OCI-LY3 (cell line): ENCODE measurements at regions not wholly inside any gene's neighbourhood (a gene's known extent, or its start where the extent isn't known, plus 50 kb on each side); places are given as distances from the start of the nearest gene placed in this dataset.

Experiments
- H2AFZ ChIP-seq: fragments of 200-600, 300-600 bp; shearing (Covaris generic); 2 replicates; pipeline ENCODE4 v1.6.0; 2014; ENCODE audit warnings: antibody characterized with exemption, low read depth, low read length
- H3K27ac ChIP-seq: fragments of 200-600, 300-600 bp; sonication (generic); 2 replicates; pipeline ENCODE4 v1.5.1; 2014; ENCODE audit warnings: mild to moderate bottlenecking, low read length, moderate library complexity, mixed read lengths
- H3K27me3 ChIP-seq: fragments of 200-600, 300-600 bp; sonication (generic); 2 replicates; pipeline ENCODE4 v1.6.1; 2014; ENCODE audit warnings: low read depth, low read length, mixed read lengths
- H3K36me3 ChIP-seq: fragments of 200-600, 300-600 bp; sonication (generic); replicated peaks from 2 replicates; pipeline ENCODE3; 2014; ENCODE audit warnings: low read depth, low read length, mixed read lengths
- H3K4me1 ChIP-seq: fragments of 300-600, 200-600 bp; sonication (generic); 2 replicates; pipeline ENCODE4 v1.6.1; 2014; ENCODE audit warnings: low read length, mixed read lengths
- H3K4me2 ChIP-seq: fragments of 200-600, 300-600 bp; sonication (generic); 2 replicates; pipeline ENCODE4 v1.6.1; 2014; ENCODE audit warnings: low read length, mixed read lengths
- H3K4me3 ChIP-seq: fragments of 300-600, 200-600 bp; sonication (generic); 2 replicates; pipeline ENCODE4 v1.5.1; 2014; ENCODE audit warnings: antibody characterized with exemption, mild to moderate bottlenecking, low read length, moderate library complexity
- H3K79me2 ChIP-seq: fragments of 300-600, 200-600 bp; shearing (Covaris generic); 2 replicates; pipeline ENCODE4 v1.6.1; 2014; ENCODE audit warnings: mild to moderate bottlenecking, low read length, mixed read lengths
- H3K9ac ChIP-seq: fragments of 300-600, 200-600 bp; shearing (Covaris generic); 2 replicates; pipeline ENCODE4 v1.6.0; 2014; ENCODE audit warnings: mild to moderate bottlenecking, low read length, moderate library complexity
- H3K9me3 ChIP-seq: fragments of 200-600, 300-600 bp; shearing (Covaris generic); 2 replicates; pipeline ENCODE4 v1.6.1; 2014; ENCODE audit warnings: low read length, mixed read lengths; ENCODE audit not compliant: insufficient read depth
- H4K20me1 ChIP-seq: fragments of 200-600, 300-600 bp; sonication (generic); 2 replicates; pipeline ENCODE4 v1.6.1; 2016; ENCODE audit warnings: low read length, mixed read lengths; ENCODE audit not compliant: insufficient read depth
- CTCF ChIP-seq: fragments of 200-600, 300-600 bp; sonication (generic); IDR thresholded peaks from 2 replicates; pipeline ENCODE4 v1.5.1; 2014; ENCODE audit warnings: antibody characterized with exemption, low read length, low read depth
- EZH2phosphoT487 ChIP-seq: fragments of 200-600 bp; shearing (Covaris generic); IDR thresholded peaks from 2 replicates; pipeline ENCODE4 v1.6.1; 2018; ENCODE audit warnings: antibody characterized with exemption, mixed run types, low read depth

DNA sequence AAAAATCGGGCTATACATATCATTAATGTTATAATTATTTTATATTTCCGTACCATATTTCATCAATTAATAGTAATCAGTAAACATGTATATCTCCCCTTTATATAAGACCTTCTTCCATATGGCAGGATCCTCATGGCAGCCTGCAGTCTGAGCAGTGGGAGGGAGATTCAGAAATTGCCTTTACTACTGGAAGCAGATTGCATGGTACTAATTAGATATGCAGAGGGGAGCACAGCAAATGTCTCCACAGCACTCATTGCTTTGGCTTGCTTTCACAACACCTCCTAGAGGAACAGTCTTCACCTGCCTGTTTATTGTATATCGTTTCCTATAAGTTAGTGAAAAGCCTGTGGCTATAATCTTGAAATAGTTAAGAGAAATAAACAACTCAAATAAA lies 585.8 kb upstream of the GOT2 start:
- no peak overlapping the region for H3K27ac ChIP-seq
- no peak overlapping the region for H3K4me3 ChIP-seq
- no peaks in the 10 kb centered on the region for H3K4me1 ChIP-seq
- no peaks in the 10 kb centered on the region for H4K20me1 ChIP-seq
- H3K4me2 ChIP-seq: no peak overlapping the region
- no peak overlapping the region for H3K9ac ChIP-seq
- H3K9me3 ChIP-seq: no peaks in the 10 kb centered on the region
- H2AFZ ChIP-seq: no peak overlapping the region
- no peaks in the 10 kb centered on the region for H3K36me3 ChIP-seq
- no peaks in the 10 kb centered on the region for H3K27me3 ChIP-seq
- TF ChIP-seq EZH2phosphoT487 (no peak), CTCF (no peak)
- H3K79me2 ChIP-seq: no peaks in the 10 kb centered on the region

GRCh38 chr16:59305850-59306249 lies 571.7 kb upstream of the GOT2 start:
- H3K4me1 ChIP-seq: no peaks in the 10 kb centered on the region
- no peak overlapping the region for H3K4me2 ChIP-seq
- H3K36me3 ChIP-seq: no peaks in the 10 kb centered on the region
- TF ChIP-seq EZH2phosphoT487 (no peak), CTCF (no peak)
- H3K79me2 ChIP-seq: no peaks in the 10 kb centered on the region
- no peak overlapping the region for H2AFZ ChIP-seq
- H3K9me3 ChIP-seq: no peaks in the 10 kb centered on the region
- H3K9ac ChIP-seq: no peak overlapping the region
- H3K27ac ChIP-seq: no peak overlapping the region
- no peaks in the 10 kb centered on the region for H4K20me1 ChIP-seq
- no peak overlapping the region for H3K4me3 ChIP-seq
- H3K27me3 ChIP-seq: no peaks in the 10 kb centered on the region

- H3K4me3 ChIP-seq: no peak overlapping the region
- H3K9ac ChIP-seq: no peak overlapping the region
- no peak overlapping the region for H3K4me2 ChIP-seq
- H3K27ac ChIP-seq: no peak overlapping the region
- H3K79me2 ChIP-seq: no peaks in the 10 kb centered on the region
- no peaks in the 10 kb centered on the region for H3K9me3 ChIP-seq
- H4K20me1 ChIP-seq: no peaks in the 10 kb centered on the region
- H3K27me3 ChIP-seq: no peaks in the 10 kb centered on the region
- no peaks in the 10 kb centered on the region for H3K36me3 ChIP-seq
- TF ChIP-seq CTCF: no peak
- no peak for TF ChIP-seq EZH2phosphoT487
- H3K4me1 ChIP-seq: no peaks in the 10 kb centered on the region
- H2AFZ ChIP-seq: no peak overlapping the region
Observed at GRCh38 chr16:59296888-59297287, 562.8 kb upstream of the GOT2 start.

- Histone ChIP-seq H3K4me2 (no peak overlapping the region), H3K4me3 (no peak overlapping the region), H3K36me3 (no peaks in the 10 kb centered on the region), H4K20me1 (no peaks in the 10 kb centered on the region), H3K9ac (no peak overlapping the region), H3K9me3 (no peaks in the 10 kb centered on the region), H3K4me1 (no peaks in the 10 kb centered on the region), H3K79me2 (no peaks in the 10 kb centered on the region), H3K27ac (no peak overlapping the region), H3K27me3 (no peaks in the 10 kb centered on the region), H2AFZ (no peak overlapping the region)
- TF ChIP-seq EZH2phosphoT487 (no peak), CTCF (no peak)
Observed at GRCh38 chr16:59295993-59296736, 562.0 kb upstream of the GOT2 start.
